ENCODE measurements at regions not wholly inside any gene's neighbourhood (a gene's known extent, or its start where the extent isn't known, plus 50 kb on each side); places are given as distances from the start of the nearest gene placed in this dataset.

DNA sequence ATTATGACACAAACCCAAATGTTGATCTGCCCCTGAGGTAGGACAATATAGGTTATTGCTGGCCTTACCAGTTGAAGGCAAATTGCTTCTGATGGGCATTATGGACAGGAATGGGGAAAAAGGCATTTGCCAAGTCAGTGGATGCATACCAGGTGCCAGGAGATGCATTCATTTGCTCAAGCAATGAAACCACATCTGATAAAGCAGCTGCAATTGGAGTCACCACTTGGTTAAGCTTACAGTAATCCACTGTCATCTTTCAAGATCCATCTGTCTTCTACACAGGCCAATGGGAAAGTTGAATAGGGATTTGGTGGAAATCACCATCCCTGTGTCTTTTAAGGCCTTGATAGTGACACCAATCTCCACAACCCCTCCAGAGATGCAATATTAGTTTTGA is 648.6 kb downstream of the COL12A1 start:
- no peak for DNase-seq (ENCODE audit: low read depth)
- TF ChIP-seq CTCF (conservative IDR thresholded peaks at IDR 0.05; ENCODE audit: low read depth, low read length), result no peak
- no peak overlapping the region for H3K4me3 ChIP-seq (ENCODE audit: low read depth, low read length)

DNA sequence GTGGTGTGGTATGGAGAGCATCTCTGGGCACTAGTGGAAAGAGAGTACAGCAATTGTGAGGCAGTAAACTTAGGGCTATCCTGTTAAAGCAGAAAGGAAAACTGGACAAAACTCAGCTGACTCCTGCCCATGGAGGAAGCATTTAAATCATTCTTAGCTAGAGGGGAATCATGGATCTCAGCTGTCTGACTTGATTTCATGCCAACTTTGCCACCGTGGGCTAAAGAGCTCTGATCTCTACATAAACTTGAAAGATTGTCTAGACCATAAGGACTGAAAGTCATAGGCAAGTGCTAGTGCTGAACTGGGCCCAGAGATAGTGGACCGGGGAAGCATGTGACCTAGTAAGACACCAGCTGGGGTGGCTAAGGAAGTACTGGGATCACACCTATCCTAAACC is 651.8 kb downstream of the COL12A1 start:
- no peak for DNase-seq (ENCODE audit: low read depth)
- TF ChIP-seq CTCF (conservative IDR thresholded peaks at IDR 0.05; ENCODE audit: low read depth, low read length), result no peak
- H3K4me3 ChIP-seq (ENCODE audit: low read depth, low read length), result no peak overlapping the region

- no peak overlapping the region for H3K4me3 ChIP-seq (ENCODE audit: low read depth, low read length)
- no peak for TF ChIP-seq CTCF (conservative IDR thresholded peaks at IDR 0.05; ENCODE audit: low read depth, low read length)
Measured at GRCh38 chr6:74551896-74552295, 654.0 kb downstream of the COL12A1 start.

DNA sequence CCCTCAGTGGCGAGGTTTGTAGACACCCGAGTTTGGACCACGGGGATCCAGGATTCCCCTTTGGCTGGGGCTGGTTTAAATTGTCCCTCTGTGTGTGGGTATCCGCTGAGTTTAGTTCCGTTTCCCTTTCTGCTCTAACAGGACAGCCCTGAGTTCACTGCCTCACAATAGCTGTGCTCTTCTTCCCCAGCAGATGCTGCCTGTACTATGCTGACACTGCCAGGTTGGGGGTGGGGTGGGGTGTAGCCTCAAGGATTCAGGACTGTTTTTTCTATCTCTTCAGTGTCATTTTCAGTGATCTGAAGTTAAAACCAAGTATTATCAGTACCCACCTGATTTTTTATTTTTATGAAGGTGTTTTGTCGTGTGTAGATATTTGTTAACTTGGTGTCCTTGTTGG is 655.0 kb downstream of the COL12A1 start:
- TF ChIP-seq CTCF (conservative IDR thresholded peaks at IDR 0.05; ENCODE audit: low read depth, low read length), result no peak
- no peak overlapping the region for H3K4me3 ChIP-seq (ENCODE audit: low read depth, low read length)
- no peak for DNase-seq (ENCODE audit: low read depth)

More at GRCh38 chr6:74551896-74552295, 654.0 kb downstream of the COL12A1 start:
- no peak for DNase-seq (ENCODE audit: low read depth)

GRCh38 chr6:74549746-74550145 is 656.1 kb downstream of the COL12A1 start:
- no peak for TF ChIP-seq CTCF (conservative IDR thresholded peaks at IDR 0.05; ENCODE audit: low read depth, low read length)

GRCh38 chr6:74534465-74535211 is 671.2 kb downstream of the COL12A1 start:
- no peak for DNase-seq (ENCODE audit: low read depth)
- H3K4me3 ChIP-seq (ENCODE audit: low read depth, low read length), result no peak overlapping the region
- no peak for TF ChIP-seq CTCF (conservative IDR thresholded peaks at IDR 0.05; ENCODE audit: low read depth, low read length)

More at GRCh38 chr6:74549746-74550145, 656.1 kb downstream of the COL12A1 start:
- no peak overlapping the region for H3K4me3 ChIP-seq (ENCODE audit: low read depth, low read length)
- DNase-seq (ENCODE audit: low read depth), result no peak

DNA sequence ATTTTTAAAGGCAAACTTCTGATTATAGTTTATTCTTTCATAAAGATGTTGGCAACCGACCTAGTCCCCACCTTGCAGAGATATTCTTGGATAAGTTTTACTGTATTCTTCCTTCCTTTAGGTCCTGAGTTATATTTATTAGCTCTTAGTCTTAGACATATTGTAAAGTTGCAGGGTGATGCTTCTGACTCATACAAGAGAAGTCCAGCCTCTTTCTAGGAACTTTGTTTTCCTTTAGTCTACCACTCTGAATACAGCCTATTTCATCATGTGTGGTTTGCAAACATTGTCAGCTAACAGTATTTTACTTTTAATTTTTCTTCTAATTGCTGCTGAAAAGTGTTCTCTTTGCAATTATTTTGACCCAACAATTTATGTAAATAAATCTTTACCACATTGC is 686.7 kb downstream of the COL12A1 start:
- DNase-seq (ENCODE audit: low read depth), result no peak
- TF ChIP-seq CTCF (conservative IDR thresholded peaks at IDR 0.05; ENCODE audit: low read depth, low read length), result no peak
- H3K4me3 ChIP-seq (ENCODE audit: low read depth, low read length), result no peak overlapping the region
